ENCODE measurements at regions not wholly inside any gene's neighbourhood (a gene's known extent, or its start where the extent isn't known, plus 50 kb on each side); places are given as distances from the start of the nearest gene placed in this dataset.
A peak's percentile ranks its signal among the peaks of the same experiment; 100 is the strongest.

DNA sequence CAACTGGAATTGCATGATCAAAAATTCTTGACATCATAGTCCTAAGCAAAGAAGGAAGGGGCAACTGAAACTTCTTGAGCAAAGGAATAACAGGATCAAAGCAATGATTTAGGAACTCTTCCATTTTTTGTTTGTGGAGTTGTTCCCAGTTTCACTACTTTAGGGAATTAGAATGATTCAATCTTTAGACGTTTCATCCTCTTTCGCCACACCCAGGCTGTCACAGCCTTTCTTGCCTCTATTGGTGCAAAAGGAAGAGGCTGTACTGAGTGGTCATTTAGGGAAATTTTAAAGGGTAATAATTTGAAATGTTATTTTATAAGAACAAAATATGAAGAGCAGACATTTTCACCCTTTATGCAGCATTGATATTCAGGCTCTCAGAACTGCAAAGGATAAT, 1026.0 kb upstream of the ARRDC3 start:
- peak; percentile 4 for DNase-seq (ENCODE audit: low read depth)

DNA sequence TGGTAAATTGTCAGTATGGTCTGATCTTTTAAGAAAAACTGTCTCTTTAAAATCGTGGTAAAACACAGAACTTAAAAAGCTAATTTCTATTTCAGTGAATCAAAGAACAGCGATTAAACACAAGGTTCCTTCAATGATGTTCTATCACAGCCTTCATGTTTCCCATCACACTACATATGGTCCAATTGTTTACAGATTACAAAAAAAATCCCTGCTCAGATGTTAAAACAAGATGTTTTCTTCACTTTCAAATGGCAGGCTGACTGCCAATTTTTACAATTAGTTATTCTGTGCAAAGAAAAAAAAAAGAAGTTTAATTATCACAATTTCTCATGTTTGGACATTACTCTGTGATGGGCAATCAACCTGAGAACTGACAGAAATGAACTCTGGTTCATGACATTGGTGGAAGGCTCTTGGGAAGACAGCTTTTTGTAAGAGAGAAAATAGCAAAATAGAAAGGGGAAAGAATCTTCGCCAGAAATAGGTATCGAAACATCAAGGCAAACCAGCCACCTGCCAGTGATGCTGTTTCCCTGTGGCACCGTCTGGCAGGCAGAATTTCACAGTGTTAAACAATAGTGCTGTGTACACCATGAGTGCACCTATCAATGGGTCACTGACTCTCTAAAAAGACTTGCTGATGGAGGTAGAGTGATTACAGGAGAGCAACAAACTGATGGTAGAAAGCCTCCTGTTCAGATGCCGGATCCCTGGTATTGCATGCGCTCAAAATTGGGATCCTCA, 1020.0 kb upstream of the ARRDC3 start:
- DNase-seq (ENCODE audit: low read depth) = no peak

DNA sequence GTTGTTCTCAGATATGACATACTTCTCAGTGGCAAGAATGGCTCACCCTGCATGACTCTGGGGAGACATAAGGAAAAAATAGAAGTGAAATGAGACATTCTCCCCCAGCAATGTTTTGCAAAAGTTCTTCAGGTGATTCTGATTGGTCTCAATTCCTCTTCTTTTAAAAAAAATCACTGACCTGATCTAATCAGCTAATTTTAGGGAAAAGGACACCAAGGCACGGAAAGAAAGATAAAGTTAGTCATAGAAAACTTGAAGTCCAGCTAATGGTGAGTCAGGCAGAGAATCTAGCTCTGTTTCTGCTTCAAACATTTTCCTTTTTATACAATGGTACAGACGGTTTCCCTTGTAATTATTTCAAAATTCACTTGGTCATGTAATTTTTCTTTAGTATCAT, 1018.9 kb upstream of the ARRDC3 start:
- no peak for DNase-seq (ENCODE audit: low read depth)

DNA sequence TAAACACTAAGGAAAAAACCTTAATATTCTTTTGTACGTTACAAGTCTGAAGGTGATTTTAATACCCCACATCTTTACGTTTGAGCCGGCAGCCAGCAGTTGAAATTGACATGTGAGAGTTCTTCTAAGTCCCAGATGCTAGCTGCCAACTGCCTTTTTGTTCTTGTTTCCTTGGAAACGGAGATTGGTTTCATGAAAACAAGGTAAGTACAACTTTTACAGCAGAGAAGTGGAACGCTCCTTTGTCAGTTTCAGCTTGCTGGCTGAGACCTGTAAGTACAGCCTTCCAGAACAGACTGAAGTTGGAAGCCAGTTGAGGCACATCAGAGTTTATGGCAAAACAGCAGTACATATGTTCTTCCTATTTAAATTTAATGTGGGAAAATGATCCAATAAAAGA, 1018.4 kb upstream of the ARRDC3 start:
- DNase-seq (ENCODE audit: low read depth) = peak; percentile 27

DNA sequence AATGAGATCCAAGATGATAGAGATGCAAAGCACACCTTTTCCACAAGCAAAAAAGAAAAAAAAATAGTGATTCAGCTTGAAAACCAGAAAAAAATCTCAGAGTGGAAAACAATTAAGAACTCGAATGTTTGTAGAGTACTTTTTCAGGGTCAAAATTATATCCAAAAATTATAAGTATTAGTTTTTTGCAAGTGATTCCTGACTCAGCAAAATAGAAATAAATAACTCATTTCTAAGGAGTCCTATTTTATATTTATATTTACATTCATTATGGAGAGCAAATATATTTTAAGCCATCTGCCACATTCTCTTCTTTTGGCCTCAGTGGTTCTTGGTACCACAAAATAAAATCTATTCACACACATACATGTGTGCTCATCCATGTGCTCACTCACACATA, 1011.8 kb upstream of the ARRDC3 start:
- no peak for DNase-seq (ENCODE audit: low read depth)

DNA sequence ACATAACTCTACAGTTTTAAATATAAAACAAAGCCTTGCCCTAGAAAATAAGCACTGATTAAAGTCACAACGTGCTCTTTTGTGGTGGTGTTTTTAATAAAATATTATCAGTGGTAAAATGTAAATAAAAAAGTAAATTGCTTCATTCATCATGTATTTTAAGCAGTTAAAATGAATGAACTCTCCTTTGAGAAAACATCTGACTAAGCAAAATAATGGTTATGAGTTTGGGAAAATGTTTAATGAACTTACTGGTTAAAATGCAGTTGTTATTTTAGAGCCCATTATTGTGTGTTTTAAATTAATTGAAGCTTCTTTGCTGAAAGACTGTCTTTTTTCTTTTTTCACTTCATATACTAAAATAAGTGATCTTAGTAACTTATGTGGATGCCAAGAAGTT, 1007.5 kb upstream of the ARRDC3 start:
- no peak for DNase-seq (ENCODE audit: low read depth)

DNA sequence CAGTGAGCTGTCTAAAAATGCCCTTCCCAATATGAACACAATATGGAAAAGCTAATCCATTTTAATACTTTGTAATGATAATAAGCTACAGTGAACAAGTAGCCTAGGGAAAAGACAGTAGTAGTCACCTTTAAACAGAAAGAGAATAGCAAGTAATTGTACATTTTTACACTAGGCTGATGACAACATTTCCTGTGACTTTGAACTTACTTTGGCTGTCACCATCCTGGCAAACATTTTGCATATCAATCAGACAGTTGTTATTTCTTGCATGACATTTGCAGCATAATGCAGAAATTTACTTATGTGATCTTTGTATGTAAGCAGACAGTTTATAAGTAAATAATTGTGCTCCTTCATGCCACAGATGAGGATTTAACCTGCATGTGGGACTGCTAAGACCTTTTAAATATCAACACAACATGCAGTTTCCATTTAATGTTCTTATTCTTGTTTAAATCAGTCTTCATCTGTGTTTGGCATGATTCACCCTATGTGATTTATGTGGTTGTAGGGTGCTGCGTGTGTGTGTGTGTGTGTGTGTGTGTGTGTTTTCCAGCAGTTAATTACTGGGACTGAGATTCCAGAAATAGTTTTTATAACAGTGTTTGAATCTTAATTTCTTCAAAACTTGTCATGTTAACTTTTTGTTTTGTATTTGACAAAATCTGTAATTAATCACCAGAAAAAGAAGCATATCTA, 997.1 kb upstream of the ARRDC3 start:
- no peak for DNase-seq (ENCODE audit: low read depth)

DNA sequence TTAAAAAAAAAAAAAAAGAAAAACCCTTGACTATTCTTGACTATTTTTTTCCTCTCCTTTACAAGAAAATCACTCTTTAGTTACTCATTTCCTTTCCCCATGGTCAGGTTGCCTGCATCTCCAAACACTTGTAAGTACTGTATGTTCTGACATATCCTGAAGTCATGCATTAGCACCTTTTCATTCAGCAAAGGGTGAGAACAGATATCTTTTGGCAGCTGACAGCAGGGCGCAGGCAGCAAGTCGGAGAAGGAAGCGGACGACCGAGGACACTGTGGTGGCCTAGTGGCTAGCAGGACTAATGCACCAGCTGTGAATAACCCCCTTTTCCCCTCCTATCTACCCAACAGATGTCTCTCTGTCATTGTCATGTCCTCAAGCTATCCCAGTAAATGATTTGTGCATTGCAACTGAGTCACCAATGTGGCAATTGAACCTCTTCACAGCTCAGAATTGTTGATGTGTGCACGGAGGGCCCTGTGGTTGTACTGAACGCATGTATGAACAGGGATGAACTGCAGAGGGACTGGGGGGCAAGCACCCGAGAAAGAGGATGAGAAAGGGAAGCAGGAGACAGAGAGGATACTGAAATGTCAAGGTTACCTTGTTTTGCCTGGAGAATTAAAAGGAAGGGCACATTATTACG, 996.0 kb upstream of the ARRDC3 start:
- no peak for DNase-seq (ENCODE audit: low read depth)

DNA sequence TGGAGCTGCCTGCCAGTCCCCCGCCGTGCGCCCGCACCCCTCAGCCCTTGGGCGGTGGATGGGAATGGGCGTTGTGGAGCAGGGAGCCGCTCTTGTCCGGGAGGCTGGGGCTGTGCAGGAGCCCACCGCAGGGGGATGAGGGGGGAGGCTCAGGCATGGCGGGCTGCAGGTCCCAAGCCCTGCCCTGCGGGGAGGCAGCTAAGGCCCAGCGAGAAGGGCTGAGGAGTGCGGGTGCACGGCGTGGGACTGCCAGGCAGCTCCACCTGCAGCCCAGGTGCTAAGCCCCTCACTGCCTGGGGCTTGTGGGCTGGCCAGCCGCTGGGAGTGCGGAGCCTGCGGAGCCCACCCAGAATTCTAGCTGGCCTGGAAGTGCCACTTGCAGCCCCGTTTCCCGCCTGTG, 991.7 kb upstream of the ARRDC3 start:
- DNase-seq (ENCODE audit: low read depth) = no peak

DNA sequence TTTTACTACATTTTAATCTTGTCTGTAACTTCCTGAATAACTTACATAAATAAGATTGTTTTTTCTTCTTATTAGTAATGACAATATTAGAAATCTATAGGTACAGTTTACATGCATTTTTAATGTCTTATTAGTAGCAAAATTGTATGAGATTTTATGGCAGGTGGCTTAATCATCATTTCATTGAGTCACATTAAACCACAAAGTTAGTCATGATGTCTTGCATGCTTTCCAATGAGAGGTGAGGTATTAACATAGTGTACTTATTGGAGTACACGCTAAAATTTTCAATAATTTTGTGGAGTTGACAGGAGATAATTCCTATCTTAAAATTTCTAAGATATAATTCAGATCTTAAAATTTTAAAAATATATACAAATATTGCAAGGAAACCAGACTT, 989.6 kb upstream of the ARRDC3 start:
- no peak for DNase-seq (ENCODE audit: low read depth)

DNA sequence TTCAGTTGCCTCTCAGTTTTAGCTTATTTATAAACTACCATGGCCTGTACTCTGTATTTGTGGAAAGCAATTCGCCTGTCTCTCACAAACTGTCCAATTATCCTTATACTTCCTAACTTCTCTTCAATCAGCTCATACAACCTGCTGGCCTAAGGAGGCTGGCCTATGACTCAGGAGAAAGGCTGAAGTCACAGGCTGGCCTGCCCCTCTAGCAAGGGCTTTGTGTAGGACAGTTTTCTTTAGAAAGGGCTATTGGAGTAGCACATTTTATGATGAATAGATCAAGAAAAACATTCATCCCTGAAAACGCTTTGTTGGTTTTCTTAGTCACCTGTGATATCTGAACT, 988.7 kb upstream of the ARRDC3 start:
- DNase-seq (ENCODE audit: low read depth) = no peak

DNA sequence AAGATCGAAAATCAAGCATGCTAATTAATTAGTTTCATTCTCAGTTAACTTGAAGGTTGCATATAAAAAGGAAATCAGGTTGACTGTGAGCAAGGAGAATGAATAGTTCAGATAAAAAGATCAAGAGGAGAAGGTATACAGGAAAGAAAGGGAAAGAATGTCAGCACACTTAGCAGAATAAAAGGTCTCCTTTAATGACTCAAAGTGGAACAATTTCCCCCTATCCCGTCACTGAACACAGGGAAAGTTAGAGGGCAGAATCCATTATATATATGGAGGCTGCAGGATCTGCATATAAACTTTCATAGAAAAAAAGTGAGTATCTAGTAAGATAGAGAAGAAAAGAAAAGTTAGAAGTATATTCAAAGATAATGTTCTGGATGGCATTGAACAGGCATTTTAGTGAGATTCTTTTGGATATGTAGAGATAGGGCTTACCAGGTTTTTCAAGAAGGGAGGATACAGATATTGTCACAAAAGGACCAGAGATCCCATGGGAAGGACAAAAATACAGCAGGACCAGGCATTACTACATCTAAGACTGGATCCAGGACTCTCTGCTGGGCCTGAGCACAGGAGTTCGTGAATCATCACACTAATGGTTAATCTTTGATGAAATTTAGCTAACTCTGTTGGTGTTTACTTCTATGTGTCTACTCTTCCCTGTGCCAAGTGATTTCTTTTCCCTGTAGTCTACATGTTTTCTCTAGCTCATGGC, 988.2 kb upstream of the ARRDC3 start:
- no peak for DNase-seq (ENCODE audit: low read depth)

DNA sequence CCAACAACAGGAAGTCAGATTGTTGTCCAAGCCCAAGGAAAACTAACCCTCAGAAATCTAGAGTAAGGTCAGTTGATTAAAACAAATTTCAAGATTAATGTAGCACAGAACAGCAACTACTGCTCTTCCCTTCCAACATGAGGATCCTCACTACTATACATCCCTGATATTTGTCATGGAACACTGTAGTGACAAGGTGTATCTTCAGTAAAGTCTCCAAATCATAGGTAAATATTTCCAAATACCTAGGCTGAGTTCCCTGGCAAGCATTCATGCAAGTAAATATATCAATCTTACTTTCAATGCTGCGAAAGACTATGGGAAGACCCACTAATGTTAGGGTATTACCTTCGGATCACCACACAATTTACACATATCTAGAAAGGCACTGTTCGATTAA, 986.9 kb upstream of the ARRDC3 start:
- DNase-seq (ENCODE audit: low read depth) = no peak

DNA sequence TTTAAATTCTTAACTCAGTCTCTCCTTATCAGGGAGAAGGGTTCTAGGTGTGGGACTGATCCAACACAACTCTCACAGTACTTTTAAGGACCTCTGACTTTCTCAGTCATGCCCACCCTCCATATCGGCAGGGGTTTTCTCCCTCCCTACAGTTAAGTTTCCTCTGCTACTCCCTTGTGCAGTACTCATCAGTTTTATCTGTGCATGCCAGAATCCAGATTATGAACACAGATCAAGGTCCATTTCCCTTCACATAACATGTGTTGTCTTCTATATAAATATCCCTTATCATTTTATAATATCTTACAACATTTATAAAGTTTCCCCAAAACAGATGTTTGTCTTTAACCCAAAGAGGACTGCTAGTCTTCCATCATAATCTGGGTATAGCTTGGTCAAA, 986.5 kb upstream of the ARRDC3 start:
- no peak for DNase-seq (ENCODE audit: low read depth)

DNA sequence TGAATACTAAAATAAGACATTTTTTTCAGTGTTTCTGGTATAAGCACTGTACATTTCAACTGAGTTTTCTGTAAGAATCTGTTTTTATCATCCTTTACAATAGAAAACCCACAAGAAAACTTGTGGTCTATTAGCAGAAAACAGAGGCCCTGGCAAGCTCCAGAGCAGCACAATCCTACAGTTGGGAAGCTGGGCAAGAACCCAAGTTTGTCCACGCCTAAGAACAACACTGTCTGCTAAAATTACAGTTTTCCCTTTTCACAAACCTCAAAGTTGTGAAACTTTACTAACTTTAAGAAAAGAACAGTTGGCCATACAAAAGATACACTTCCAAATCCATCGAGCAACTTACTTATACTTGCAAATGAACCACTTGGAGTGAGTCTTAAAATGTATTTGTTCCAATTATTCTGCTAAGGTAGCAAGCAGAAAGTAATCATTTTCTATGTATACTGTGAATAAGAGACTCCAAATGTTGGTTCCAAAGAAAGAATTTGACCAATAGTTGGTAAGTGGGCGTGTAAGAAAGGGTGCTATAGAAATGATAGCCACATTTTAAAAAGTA, 982.0 kb upstream of the ARRDC3 start:
- peak; percentile 56 for DNase-seq (ENCODE audit: low read depth)

DNA sequence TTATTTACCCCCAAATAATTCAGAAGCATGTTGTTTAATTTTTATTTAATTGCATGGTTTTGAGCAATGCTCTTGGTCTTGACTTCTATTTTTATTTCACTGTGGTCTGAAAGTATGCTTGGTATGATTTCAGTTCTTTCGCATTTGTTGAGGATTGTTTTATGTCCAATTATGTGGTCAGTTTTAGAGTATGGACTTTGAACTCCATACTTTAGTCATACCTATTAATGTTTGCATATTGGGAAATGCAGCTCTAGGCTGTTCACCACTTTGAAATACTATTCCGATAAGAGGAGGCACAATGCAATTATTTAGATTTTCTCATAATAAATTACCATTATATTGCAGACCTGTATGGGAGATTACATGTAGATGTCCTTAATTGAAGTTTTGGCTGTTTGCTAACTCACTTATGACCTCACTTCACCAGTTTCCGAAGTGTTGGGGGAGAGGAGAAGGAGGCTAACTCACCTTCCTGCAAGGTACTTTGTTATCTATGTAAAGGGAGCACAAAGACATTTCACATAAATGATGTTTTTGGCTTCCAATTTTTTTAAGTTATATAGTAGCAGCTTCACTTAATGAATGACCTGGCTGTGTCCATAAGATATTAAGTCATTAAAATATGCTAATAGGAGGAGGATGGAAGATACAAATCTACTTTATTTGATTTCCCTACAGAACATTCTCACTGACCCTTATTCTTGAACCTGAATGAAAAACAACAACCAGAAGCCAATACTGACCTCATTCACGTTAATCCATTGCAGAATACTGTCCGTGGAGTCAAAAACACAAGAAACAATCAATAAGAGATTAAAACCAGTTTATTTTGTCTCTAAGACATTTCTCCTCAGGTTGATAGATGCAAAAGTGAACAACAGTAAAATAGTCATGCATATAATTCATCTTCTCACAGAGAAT, 970.3 kb upstream of the ARRDC3 start:
- no peak for DNase-seq (ENCODE audit: low read depth)

DNA sequence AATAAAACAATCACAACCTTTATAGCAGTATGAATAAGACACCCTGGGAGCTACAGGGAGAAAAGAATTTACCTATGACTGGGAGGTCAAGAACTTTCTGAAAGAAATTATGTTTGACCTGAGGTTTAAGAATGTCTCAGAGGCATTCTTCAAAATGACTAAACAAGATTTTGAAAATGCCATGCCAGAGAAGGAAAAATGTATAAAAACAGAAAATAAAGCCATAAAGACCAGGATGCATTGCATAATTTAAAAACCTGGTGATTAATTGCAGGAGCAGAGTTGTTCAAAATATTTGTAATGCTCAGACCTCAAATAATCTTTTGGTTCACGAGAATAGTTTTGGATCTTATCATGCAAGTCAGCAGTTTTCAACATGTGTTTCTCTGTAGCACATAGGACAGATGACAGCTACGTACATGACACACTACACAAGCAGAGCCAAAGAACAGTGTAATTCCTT, 954.7 kb upstream of the ARRDC3 start:
- peak; percentile 3 for DNase-seq (ENCODE audit: low read depth)

DNA sequence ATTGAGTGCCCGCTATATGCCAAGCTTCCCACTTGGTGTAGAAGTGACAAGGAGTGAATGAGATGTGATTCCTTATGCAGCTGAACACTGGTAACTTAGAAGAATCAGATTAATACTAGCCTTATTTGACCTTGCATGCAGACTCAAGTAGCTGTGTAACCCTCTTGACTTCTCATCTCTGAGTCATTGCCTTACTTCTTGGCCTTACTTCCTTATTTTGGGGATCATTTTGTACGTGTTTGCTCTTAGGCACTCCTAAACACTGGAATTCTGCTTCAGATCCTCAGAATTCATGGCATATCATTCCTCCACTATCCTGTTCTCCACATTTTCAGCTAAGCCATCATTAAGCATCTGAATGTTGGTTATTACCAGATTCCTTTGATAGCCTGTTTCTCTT, 948.9 kb upstream of the ARRDC3 start:
- no peak for DNase-seq (ENCODE audit: low read depth)

DNA sequence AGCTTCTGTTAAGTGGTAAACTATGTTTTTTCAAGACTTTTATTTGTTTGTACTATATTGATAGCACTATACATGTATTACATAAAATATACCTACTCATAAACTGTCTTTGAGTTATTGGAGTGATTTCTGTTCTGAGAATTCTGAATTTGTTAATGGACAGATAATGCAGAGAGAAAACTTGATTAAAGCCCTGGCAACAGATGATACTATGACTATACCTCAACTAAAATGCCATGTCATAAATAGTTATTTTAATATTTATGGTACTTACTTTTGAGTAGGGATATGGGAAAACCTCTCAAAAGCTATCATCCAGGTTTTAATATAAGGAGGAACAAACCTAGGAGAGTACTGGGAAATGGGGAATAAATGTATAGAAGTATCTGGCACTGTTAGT, 947.2 kb upstream of the ARRDC3 start:
- DNase-seq (ENCODE audit: low read depth) = no peak

DNA sequence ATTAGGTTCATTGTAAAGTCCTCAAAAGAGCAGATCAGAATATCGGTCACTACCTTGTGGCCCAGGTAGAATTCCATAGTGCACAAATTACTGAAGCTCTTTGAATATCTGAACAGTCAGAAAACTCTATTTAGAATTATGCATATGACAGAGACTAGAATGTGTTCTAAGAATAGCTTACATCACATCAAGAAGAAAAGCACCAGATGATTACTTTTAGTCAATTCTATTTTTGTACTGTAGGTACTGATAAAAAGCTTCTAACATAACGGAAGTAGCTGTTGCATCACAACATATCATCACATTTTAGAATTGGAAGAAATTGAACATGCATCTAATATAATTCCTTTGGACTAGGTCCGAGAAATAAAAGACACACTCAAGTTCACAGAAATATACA, 946.6 kb upstream of the ARRDC3 start:
- DNase-seq (ENCODE audit: low read depth) = no peak

DNA sequence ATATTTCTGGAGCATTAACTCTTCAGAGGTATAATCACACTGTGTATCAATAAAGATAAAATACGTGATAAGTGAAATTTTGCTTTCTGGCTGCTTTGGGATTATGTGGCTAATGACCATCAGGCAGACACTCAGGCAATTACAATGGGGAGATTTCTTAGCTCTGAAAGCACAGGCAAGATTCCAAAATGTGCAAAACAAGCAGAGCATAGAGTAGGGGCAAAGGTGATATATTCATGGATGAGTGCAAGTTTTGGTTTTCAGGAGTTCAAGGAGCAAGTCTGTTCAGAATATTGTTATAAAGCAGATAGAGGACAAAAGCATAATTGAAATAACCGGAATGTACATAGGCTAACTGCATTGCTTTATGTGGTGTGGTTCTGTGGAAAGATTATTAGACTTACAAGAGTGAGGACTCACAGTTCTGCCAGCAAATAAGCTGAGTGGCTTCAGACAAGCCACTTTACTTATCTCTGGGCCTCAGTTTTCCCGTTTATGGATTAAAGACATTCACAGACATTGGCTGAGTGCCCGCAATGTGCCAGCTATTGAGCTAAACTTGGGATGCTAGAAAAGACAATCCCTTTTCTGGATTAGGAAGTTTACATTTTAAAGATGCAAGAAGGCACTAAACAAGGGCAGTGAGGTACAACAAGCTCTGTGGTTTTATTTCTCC, 945.6 kb upstream of the ARRDC3 start:
- DNase-seq (ENCODE audit: low read depth) = no peak

Data from fibroblast of the conjunctiva (primary cell).